ENCODE measurements at regions not wholly inside any gene's neighbourhood (a gene's known extent, or its start where the extent isn't known, plus 50 kb on each side); places are given as distances from the start of the nearest gene placed in this dataset.
"Not testable (repeated sequence)": the region's sequence is repeated elsewhere in the genome, so short reads cannot be mapped to it uniquely, and the experiment has no call there.

DNA sequence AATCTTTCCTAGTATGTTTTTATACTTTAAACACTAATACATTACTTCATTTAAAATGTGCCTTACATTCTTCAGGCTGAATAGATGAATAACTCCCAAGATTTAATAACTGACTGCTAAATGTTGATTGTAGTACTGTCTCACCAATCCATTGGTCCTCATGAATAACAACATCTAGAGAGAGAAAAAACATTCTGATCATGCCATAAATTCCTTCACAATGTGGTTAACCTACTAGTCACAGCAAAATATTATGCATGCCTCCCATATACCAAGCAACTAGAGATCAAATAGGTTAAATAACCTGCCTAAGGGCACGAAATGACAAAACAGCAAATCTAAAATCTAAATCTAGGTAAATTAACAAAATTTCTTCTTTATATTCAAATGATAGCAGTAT lies 66.2 kb downstream of the SYT15 start:
- not testable (repeated sequence) for DNase-seq (ENCODE audit: low read depth)

DNA sequence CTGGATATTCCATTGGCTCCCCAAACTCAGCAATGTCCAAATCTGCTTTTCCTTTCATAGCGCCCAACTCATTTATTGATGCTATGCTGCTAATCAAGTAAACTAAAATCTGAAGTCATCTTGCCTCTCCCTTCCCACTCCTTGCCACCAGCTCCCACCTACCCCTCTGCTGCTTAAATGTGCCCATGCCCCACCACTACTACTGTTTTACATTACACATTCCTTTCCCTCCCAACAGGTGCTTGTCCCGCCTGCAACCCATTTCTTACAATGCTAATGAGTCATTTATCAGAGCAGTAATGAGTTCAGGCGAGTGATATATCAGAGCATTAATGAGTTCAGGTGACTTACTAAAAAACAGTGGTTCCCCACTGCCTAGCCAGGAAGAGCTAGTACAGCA lies 67.2 kb downstream of the SYT15 start:
- not testable (repeated sequence) for DNase-seq (ENCODE audit: low read depth)

DNA sequence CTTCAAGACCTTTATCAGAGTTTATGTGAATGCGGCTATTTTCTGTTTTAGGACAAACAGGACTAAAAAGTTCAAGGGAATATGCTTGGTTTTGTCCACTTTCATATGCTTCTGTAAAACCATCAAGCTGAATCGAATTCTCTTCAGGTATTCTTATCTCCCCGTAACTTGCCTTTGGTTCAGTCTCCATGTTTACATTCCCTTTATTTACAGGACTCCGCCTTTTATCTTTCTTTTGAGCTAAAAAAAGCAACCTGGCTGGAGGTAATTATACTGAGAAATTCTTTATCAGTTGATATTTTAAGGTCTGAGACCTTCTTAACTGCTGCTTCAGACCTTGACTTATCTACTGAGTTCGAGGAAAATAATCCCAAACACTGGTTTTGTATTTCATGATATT lies 72.0 kb downstream of the SYT15 start:
- not testable (repeated sequence) for DNase-seq (ENCODE audit: low read depth)

DNA sequence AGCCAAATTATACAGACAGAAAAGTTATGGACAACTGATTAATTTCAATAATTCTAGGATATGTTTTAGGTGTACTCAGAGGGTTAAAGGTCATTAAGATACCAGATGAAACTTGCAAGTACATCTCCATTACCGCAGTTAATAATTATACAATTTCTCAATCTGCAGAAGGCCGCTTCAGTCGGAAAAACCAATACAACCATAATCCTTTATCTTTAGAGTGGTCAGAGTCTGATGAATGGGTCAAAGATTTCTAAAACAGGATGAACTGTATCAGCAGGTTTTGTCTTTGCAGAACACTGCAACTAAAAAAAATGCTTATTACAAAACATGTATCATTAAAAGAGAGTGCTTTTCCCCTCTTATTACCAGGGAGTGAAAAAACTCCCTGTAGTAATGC lies 78.5 kb downstream of the SYT15 start:
- not testable (repeated sequence) for DNase-seq (ENCODE audit: low read depth)

DNA sequence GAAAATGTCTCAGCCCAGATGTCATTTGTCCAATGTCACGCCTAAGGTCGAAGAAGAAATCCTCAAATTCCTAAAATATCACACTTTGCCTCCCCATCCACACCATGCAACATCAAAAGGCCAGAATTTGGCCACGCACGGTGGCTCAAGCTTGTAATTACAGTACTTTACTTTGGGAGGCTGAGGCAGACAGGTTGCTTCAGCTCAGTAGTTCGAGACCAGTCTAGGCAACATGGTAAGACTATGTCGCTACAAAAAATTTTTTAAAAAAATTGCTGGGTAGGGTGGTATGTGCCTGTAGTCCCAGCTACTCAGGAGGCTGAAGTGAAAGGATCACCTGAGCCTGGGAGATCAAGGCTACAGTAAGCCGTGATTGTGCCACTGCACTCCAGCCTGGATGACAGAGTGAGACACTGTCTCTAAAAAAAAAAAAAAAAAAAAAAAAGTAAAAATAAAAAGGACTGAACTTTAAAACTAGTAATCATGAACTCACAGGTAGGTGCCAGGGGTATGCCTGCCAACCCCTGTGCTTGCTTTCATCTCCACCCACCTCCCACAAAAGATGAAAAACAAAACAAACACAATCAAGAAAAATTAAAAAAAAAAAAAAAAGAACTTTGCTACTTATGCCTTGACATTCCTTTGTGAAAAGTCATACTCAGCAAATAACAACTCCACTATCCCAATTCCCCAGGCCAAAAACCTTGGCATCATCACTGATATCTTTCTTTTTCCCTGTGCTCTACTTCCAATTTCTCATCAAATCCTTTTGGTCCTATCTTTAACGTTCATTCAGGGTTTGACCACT lies 81.3 kb downstream of the SYT15 start:
- not testable (repeated sequence) for DNase-seq (ENCODE audit: low read depth)

DNA sequence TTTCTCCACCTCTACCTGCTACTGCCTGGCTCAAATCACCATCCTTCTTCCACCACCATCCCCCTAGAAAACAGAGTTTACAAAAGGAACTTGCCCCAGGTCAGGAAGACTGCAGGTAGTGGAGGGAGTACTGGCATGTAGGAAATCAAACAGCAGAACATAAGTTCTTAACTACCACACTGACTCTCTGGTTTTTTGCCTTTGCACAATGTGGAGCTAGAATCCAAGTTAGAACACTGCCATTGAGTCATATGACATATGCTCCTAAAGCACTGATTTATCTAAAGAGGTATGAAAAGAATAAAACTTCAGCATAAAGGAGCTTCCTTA lies 81.9 kb downstream of the SYT15 start:
- DNase-seq (ENCODE audit: low read depth): not testable (repeated sequence)

DNA sequence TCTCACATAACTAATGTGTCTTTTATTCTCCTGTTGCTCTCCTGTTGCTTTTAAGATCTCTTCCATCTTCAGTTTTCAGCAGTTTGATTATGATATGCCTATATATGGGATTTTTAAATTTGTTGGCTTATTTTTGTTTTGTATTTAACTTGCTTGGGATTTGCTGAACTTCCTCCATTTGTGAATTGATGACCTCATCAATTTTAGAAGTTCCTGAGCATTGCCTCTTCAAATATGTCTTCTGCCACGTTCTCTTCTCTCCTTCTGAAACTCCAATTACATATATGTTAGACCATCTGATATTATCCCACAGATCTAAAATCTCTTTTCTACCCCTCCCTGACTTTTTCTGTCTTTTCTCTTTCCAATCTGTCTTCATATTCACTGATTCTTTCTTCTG lies 86.6 kb downstream of the SYT15 start:
- not testable (repeated sequence) for DNase-seq (ENCODE audit: low read depth)

DNA sequence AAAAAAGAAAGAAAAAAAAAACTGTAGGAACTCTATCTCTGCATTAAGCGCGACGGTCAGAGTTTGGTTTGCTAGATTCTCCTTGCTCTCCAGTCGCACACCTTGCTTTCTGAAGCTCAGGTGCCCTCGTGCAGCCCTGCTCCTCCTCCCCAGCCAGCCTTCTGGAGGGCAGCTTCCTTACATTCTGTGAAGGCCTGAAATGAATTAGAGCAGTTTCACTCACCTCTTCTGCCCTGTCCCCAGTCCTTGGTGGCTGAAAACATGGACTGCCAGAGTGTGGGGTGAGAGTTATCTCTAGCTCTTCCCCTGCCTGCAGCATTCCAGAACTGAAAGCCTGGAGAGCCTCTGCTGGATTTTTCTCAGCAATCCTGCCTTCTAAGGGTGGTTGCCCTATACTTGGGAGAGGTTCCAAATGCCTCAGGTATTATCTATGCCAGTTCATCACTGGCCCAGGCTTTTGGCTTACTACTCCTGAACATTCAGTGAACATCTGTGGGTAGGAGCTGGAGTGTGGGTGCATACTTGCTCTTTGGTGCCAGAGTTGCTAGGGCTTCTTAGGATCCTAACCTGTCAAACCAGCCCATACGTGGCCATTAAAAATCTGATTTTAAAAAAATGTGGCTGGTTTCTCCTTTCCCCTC lies 89.5 kb downstream of the SYT15 start:
- DNase-seq (ENCODE audit: low read depth): not testable (repeated sequence)

DNA sequence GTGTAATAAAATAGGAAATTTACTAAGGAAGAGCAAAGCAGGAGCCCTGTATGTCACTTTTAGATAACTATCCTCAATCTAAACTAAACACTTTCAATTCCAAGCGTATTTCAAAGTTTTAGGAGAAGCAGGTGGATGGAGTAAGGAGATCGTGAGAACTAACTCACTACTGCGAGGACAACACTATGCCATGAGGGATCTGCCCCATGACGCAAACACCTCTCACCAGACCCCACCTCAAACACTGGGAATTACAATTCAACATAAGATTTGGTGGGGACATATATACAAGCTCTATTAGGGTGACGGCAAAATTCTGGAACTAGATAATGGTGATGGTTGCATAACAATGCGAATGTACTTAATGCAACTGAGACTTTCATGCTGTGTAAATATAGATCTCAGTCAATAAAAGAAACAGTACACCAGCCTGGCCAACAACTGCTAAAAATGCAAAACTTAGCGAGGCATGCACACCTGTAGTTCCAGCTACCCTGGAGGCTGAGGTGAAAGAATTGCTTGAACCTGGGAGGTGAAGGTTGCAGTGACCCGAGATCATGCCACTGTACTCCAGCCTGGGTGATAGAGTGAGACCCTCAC lies 99.0 kb downstream of the SYT15 start:
- not testable (repeated sequence) for DNase-seq (ENCODE audit: low read depth)

DNA sequence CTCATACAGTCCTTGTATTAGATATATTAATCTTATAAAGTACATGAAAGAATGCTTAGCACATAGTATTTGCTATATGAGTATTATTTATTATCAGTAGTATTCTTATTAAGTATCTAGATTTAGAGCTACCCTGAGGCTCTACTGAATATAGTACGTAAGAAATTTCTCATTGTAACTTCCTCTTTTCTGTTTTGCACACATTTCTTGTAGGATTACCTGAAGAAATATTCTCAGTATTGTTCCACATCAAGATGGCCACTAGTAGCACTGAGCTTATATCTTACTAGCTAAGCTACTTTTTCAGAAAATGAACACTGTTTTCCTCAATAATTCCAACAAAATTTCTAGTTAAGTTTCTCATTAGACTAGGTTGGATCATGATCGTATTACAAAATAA lies 112.5 kb downstream of the SYT15 start:
- DNase-seq (ENCODE audit: low read depth): not testable (repeated sequence)

DNA sequence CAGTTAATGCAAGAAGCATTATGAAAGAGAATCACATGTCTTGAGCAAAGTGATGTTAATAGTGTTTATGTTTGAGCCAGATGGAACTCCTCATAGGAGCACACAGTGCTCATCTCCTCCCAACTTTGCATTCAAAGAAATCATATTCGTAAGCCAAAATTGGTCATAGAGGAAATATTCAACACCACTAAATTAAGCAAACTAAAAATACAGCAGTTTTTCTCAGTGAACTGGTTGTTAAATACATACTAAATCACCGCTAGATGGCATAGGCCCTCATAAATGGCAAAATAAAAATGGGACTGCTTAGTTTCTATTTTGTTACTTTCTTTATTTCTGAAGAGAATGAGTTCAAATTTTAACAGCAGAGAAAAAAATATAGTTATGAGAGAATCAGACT lies 114.3 kb downstream of the SYT15 start:
- not testable (repeated sequence) for DNase-seq (ENCODE audit: low read depth)

DNA sequence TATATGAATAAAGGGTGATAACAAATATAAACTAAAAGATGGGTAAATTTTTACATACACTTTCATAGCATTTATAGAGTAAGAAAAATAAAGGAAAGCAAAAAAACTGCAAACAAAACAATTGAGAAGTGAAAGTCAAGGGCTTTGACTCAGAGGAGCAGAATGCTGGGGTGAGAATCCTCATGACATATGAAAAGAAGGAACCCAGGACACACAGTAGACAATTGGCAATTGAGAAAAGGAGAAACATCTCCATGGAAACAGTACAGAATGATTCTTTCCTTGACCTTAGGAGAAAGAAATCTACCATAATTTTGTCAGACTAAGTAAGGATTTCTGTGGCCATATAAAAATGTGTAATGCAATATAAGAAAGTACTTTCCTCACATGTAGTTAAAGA lies 138.3 kb downstream of the SYT15 start:
- DNase-seq (ENCODE audit: low read depth): not testable (repeated sequence)

DNA sequence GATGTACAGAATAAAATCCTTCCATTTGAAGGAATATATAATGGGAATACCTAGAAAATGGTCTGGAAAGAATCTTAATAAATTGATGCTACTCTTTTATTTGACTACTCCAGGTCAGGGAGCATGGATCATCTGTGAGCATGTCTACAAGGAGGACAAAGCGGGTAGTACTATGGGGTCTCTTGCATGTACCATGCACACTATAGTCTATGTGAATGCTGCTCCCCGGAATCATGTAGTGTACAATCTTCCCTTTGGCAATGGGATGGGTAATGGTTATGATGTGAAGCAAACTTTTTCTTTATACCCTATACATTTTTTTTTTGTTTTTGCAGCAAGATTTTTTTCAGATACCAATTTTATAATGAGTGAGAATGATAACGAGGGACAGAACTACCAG lies 139.1 kb downstream of the SYT15 start:
- not testable (repeated sequence) for DNase-seq (ENCODE audit: low read depth)

DNA sequence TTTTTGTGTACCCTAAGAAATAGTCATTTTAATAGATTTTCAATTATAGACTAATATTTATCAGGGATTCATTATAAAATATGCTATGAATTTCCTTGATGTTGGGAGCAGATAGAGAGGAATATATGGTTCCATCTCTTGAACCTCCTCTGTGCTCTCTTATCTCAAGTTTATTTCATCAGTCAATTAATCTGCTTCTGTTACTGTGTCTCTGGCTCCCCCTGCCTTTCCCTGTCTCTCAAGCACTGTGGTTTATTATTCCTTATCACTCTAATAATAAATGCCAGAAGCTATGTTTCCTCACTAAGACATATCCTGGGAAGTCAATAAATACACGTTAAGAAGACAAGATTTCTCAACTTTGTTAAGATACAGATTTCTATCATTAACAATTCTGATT lies 141.5 kb downstream of the SYT15 start:
- not testable (repeated sequence) for DNase-seq (ENCODE audit: low read depth)

DNA sequence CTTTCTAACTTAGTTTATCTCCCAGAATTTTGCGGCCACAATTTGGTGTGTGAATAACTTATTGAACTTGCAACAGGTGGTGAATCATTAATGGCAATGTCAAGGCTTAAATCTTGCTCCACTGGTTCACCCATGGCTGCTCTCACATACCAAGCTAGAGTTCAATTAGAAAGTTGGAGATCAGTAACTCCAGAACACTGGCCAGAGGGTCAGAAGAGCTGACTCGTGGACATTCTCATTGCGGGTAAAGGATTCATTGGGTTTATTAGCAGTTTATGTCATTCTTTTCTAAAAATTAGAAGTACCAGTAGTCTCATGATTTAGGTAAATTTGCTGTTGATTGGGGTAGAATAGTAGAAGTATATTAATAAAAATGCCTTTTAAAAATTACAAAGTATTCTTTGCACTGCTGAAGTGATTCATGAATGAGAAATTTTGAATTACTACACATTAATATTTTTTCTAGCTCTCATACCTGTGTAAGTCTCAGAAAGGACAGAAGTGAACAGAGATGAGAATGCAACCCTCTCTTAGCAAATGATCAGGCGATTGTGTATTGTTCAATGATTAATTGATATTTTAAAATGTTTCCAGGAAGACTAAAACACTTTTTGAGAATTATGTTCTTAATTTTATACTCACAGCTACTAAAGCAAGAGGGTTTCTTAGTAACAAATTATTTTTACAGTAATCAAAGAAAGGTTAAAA lies 142.0 kb downstream of the SYT15 start:
- DNase-seq (ENCODE audit: low read depth): not testable (repeated sequence)

DNA sequence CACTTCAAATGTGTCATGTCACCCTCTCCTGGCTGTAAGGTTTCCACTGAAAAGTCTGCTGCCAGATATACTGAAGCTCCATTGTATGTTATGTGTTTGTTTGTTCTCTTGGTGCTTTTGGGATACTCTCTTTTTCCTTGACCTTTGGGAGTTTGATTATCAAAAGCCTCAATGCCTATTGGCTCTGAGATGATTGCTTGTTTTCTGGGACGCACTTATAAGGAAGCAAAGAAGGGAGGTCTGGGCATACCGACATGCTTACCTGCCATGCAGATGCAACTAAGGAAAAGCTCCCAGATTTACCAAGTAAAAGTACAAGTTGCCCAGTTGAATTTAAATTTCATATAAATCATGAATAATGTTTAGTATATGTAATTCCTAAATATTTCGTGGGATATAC lies 145.3 kb downstream of the SYT15 start:
- DNase-seq (ENCODE audit: low read depth): not testable (repeated sequence)

DNA sequence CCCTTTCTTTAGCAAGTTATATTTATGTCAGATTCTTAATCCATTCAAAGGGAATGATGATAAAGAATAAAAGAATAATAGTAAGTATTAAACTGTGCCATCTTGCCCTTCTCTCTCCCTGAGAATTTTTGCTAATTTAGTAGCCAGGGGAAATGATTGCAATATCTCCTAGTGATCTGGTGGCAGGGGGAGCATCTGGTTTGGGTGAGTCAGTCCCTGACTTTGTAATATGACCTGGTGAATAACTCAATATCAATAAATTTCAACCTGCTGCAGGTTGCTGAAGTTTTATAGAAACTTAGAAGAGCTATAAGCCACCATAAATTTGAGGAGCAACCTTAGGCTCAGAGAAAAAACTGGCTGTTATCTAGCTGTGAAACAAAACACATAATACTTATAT lies 149.4 kb downstream of the SYT15 start:
- DNase-seq (ENCODE audit: low read depth): not testable (repeated sequence)

DNA sequence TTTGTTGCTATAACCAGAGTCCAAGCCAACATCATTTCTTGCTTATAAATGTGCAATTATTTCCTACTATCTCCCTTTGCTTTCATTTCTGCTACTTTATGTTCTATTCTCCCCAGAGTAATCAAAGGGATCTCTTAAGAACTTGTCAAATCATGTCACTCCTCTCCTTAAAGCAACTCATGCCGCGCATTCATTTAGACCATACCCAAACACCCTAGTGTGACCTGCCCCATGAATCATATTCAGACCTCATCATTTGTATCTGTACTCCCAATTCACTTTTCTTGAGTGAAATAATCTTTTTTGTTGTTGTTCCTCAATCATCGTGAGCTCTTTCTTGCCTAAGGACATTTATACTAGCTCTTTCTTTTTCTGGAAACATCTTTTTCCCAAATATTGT lies 151.8 kb downstream of the SYT15 start:
- not testable (repeated sequence) for DNase-seq (ENCODE audit: low read depth)

DNA sequence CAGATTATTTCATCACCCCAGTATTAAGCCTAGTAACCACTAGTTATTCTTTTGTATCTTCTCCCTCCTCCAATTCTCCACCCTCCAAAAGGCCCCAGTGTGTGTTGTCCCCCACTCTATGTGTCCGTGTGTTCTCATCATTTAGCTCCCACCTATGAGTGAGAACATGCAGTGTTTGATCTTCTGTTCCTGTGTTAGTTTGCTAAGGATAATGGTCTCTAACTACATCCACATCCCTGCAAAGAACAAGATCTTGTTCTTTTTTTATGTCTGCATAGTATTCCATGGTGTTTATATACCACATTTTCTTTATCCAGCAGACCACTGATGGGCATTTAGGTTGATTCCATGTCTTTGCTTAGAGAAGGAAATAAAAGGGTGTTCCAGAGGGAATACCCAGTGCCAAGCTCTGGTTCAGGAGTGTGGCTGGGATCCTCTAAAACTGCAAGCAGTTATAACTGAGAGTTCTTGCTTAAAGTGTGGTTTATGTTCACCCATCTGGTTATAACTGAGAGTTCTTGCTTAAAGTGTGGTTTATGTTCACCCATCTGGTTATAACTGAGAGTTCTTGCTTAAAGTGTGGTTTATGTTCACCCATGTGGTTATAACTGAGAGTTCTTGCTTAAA lies 154.8 kb downstream of the SYT15 start:
- not testable (repeated sequence) for DNase-seq (ENCODE audit: low read depth)

DNA sequence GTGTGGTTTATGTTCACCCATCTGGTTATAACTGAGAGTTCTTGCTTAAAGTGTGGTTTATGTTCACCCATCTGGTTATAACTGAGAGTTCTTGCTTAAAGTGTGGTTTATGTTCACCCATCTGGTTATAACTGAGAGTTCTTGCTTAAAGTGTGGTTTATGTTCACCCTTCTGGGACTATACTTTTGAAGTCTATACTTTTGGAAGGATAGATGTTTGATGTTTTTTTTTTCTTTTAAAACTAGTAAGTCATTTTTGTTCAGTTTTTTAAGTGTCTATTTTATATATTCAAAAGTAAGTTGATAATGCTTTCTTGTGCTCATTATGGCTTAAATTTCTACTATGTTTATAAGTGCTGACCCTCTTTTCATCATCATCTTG lies 155.3 kb downstream of the SYT15 start:
- DNase-seq (ENCODE audit: low read depth): not testable (repeated sequence)

DNA sequence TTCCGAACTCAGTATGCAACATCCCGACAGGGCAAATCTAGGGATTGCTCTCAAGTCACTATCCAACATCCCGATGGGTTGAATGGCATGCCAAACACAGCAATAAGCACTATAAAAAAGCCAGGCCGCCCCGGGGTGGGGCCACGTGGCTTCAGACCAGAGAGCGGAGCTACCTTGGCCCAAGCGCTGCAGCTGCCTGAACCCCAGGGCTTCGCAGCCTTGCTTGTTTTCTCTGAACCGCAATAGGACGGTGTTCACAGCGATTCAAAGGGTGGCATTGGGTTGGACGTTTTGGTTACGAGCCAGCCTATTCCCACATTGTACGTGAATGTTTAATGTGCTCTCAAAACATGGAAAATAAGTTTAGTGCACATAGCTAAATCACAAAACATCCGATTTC lies 161.0 kb downstream of the SYT15 start:
- not testable (repeated sequence) for DNase-seq (ENCODE audit: low read depth)

DNA sequence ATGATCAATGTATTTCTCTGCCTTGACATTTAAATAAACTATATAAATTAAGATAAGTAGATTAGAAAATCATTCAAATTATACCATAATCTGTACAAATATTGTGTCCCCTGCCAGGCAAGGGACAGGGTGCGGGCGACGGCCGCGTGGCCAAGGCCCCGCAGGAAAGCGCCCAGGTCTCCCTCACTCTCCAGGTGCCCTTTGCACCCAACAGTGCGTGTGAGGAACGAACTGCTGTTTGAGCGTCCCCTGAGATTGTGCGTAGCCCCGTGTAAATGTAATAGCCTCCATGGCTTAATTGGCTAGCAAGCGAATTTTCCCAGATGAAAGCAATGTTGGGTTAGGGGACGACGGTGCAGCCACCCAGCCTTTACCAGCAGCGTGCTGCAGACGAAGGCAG lies 161.4 kb downstream of the SYT15 start:
- DNase-seq (ENCODE audit: low read depth): not testable (repeated sequence)

Data from CMK (cell line).